HUES64 (cell line): ENCODE measurements at regions not wholly inside any gene's neighbourhood (a gene's known extent, or its start where the extent isn't known, plus 50 kb on each side); places are given as distances from the start of the nearest gene placed in this dataset.
"Not testable (repeated sequence)": the region's sequence is repeated elsewhere in the genome, so short reads cannot be mapped to it uniquely, and the experiment has no call there.

Experiments
- H3K27ac ChIP-seq: 2 replicates; pipeline ENCODE4 v1.7.0; 2013; ENCODE audit warnings: low read depth, low read length, inconsistent platforms
- H3K27me3 ChIP-seq: 2 replicates; pipeline ENCODE4 v1.6.1; 2013; ENCODE audit warnings: mild to moderate bottlenecking, low read length; ENCODE audit not compliant: insufficient read depth
- H3K36me3 ChIP-seq: 2 replicates; pipeline ENCODE4 v1.6.1; 2013; ENCODE audit warnings: mild to moderate bottlenecking, low read length; ENCODE audit not compliant: insufficient read depth
- H3K4me1 ChIP-seq: 2 replicates; pipeline ENCODE4 v1.6.1; 2013; ENCODE audit warnings: mild to moderate bottlenecking, low read length, moderate library complexity; ENCODE audit not compliant: insufficient read depth
- H3K4me3 ChIP-seq: 2 replicates; pipeline ENCODE4 v1.5.1; 2013; ENCODE audit warnings: mild to moderate bottlenecking, low read length, moderate library complexity
- H3K9ac ChIP-seq: 2 replicates; pipeline ENCODE4 v1.6.1; 2013; ENCODE audit warnings: mild to moderate bottlenecking, low read depth, low read length
- H3K9me3 ChIP-seq: 2 replicates; pipeline ENCODE4 v1.6.1; 2013; ENCODE audit warnings: low read depth, low read length; ENCODE audit not compliant: insufficient read depth
- WGBS: fragments of 150-250, 120-280 bp; methylation state at CpG from one replicate; pipeline ENCODE4 v1.1.7; 2013; ENCODE audit warnings: missing lambda C conversion rate; 5-methylcytosine and 5-hydroxymethylcytosine counted together

- Histone ChIP-seq H3K9me3 (no peaks in the 10 kb centered on the region), H3K36me3 (no peaks in the 10 kb centered on the region), H3K4me1 (peaks cover 19% of the 10 kb centered on the region), H3K9ac (no peak overlapping the region), H3K4me3 (no peak overlapping the region), H3K27ac (no peak overlapping the region), H3K27me3 (no peaks in the 10 kb centered on the region)
- 80% methylated on average over 4 of the region's 4 CpGs for WGBS
Measured at GRCh38 chr18:78244779-78245178, 734.8 kb upstream of the SALL3 start.

- Histone ChIP-seq H3K9ac (no peak overlapping the region), H3K36me3 (no peaks in the 10 kb centered on the region), H3K4me3 (no peak overlapping the region), H3K27ac (no peak overlapping the region), H3K27me3 (no peaks in the 10 kb centered on the region), H3K4me1 (peaks cover 19% of the 10 kb centered on the region), H3K9me3 (no peaks in the 10 kb centered on the region)
- WGBS: 96% methylated on average over 9 of the region's 9 CpGs
Measured at GRCh38 chr18:78245451-78245850, 734.2 kb upstream of the SALL3 start.

GRCh38 chr18:78246050-78246449, 733.6 kb upstream of the SALL3 start:
- Histone ChIP-seq H3K9ac (no peak overlapping the region), H3K27ac (no peak overlapping the region), H3K27me3 (no peaks in the 10 kb centered on the region), H3K9me3 (no peaks in the 10 kb centered on the region), H3K36me3 (no peaks in the 10 kb centered on the region), H3K4me1 (peaks cover 17% of the 10 kb centered on the region), H3K4me3 (no peak overlapping the region)
- 95% methylated on average over 8 of the region's 8 CpGs for WGBS

- no peaks in the 10 kb centered on the region for H3K27me3 ChIP-seq
- no peaks in the 10 kb centered on the region for H3K9me3 ChIP-seq
- no peaks in the 10 kb centered on the region for H3K36me3 ChIP-seq
- H3K4me3 ChIP-seq: no peak overlapping the region
- H3K9ac ChIP-seq: no peak overlapping the region
- 90% methylated on average over 17 of the region's 17 CpGs for WGBS
- no peak overlapping the region for H3K27ac ChIP-seq
- H3K4me1 ChIP-seq: peaks cover 12% of the 10 kb centered on the region
Measured at GRCh38 chr18:78246588-78246987, 733.0 kb upstream of the SALL3 start.

- Histone ChIP-seq H3K27me3 (no peaks in the 10 kb centered on the region), H3K4me3 (no peak overlapping the region), H3K9me3 (no peaks in the 10 kb centered on the region), H3K4me1 (no peaks in the 10 kb centered on the region; the same call in none of the 2 replicates), H3K9ac (no peak overlapping the region), H3K27ac (no peak overlapping the region), H3K36me3 (no peaks in the 10 kb centered on the region)
- 95% methylated on average over 14 of the region's 14 CpGs for WGBS
Measured at GRCh38 chr18:78247615-78248289, 731.9 kb upstream of the SALL3 start.

- 95% methylated on average over 10 of the region's 10 CpGs for WGBS
- H3K36me3 ChIP-seq: no peaks in the 10 kb centered on the region
- no peak overlapping the region for H3K27ac ChIP-seq
- no peaks in the 10 kb centered on the region for H3K4me1 ChIP-seq
- H3K4me3 ChIP-seq: no peak overlapping the region
- no peaks in the 10 kb centered on the region for H3K9me3 ChIP-seq
- no peak overlapping the region for H3K9ac ChIP-seq
- no peaks in the 10 kb centered on the region for H3K27me3 ChIP-seq
Measured at GRCh38 chr18:78255013-78255412, 724.6 kb upstream of the SALL3 start.

GRCh38 chr18:78268226-78268988, 711.2 kb upstream of the SALL3 start:
- H3K4me3 ChIP-seq: no peak overlapping the region
- H3K4me1 ChIP-seq: no peaks in the 10 kb centered on the region
- no peak overlapping the region for H3K27ac ChIP-seq
- no peaks in the 10 kb centered on the region for H3K36me3 ChIP-seq
- 95% methylated on average over 26 of the region's 26 CpGs for WGBS
- H3K9ac ChIP-seq: no peak overlapping the region
- no peaks in the 10 kb centered on the region for H3K27me3 ChIP-seq
- H3K9me3 ChIP-seq: peaks cover 4% of the 10 kb centered on the region; the same call in 1 of the 2 replicates

GRCh38 chr18:78271790-78272189, 707.8 kb upstream of the SALL3 start:
- 93% methylated on average over 9 of the region's 9 CpGs for WGBS

GRCh38 chr18:78273876-78274275, 705.7 kb upstream of the SALL3 start:
- Histone ChIP-seq H3K9ac (no peak overlapping the region), H3K36me3 (no peaks in the 10 kb centered on the region), H3K4me3 (no peak overlapping the region), H3K27me3 (no peaks in the 10 kb centered on the region), H3K27ac (no peak overlapping the region), H3K9me3 (peaks cover 22% of the 10 kb centered on the region; the same call in 1 of the 2 replicates), H3K4me1 (no peaks in the 10 kb centered on the region)

More at GRCh38 chr18:78271790-78272189, 707.8 kb upstream of the SALL3 start:
- no peak overlapping the region for H3K4me3 ChIP-seq
- H3K4me1 ChIP-seq: no peaks in the 10 kb centered on the region
- no peak overlapping the region for H3K27ac ChIP-seq
- peaks cover 22% of the 10 kb centered on the region; the same call in 1 of the 2 replicates for H3K9me3 ChIP-seq
- no peaks in the 10 kb centered on the region for H3K27me3 ChIP-seq
- H3K9ac ChIP-seq: no peak overlapping the region
- H3K36me3 ChIP-seq: no peaks in the 10 kb centered on the region

- not testable (repeated sequence) for H3K4me1 ChIP-seq, H3K27me3 ChIP-seq, H3K9me3 ChIP-seq, H3K36me3 ChIP-seq, H3K9ac ChIP-seq, H3K27ac ChIP-seq, H3K4me3 ChIP-seq
- WGBS: 83% methylated on average over 6 of the region's 7 CpGs
Measured at GRCh38 chr18:78283425-78283824, 696.2 kb upstream of the SALL3 start.

- no peak overlapping the region for H3K27ac ChIP-seq
- H3K27me3 ChIP-seq: no peaks in the 10 kb centered on the region
- WGBS: 95% methylated on average over 13 of the region's 13 CpGs
- H3K36me3 ChIP-seq: no peaks in the 10 kb centered on the region
- H3K4me3 ChIP-seq: no peak overlapping the region
- H3K9ac ChIP-seq: no peak overlapping the region
- no peaks in the 10 kb centered on the region for H3K9me3 ChIP-seq
- peaks cover 19% of the 10 kb centered on the region for H3K4me1 ChIP-seq
Measured at GRCh38 chr18:78292618-78293380, 686.8 kb upstream of the SALL3 start.
